Thyroid gland (tissue), 4 donors: ENCODE measurements at regions not wholly inside any gene's neighbourhood (a gene's known extent, or its start where the extent isn't known, plus 50 kb on each side); places are given as distances from the start of the nearest gene placed in this dataset.

Source experiments
- POLR2A ChIP-seq, 2 donors: fragments of 450-650 bp; IDR thresholded peaks; one replicate each; pipeline ENCODE4 v1.6.1; 2017; ENCODE audit warnings: antibody characterized with exemption in 2 of 2, mild to moderate bottlenecking in 2 of 2, moderate library complexity in 1 of 2
- TF ChIP-seq, protein P1 (sequence below), 6 experiments: fragments of 200-600 bp in 3 of 6; fragments of 450-650 bp in 3 of 6; sonication (generic) in 3 of 6; IDR thresholded peaks; one replicate each; pipeline ENCODE4 v1.5.1; 2016 to 2019; ENCODE audit warnings: antibody characterized with exemption in 6 of 6, mild to moderate bottlenecking in 2 of 6, inconsistent platforms in 1 of 6, moderate library complexity in 1 of 6

DNA sequence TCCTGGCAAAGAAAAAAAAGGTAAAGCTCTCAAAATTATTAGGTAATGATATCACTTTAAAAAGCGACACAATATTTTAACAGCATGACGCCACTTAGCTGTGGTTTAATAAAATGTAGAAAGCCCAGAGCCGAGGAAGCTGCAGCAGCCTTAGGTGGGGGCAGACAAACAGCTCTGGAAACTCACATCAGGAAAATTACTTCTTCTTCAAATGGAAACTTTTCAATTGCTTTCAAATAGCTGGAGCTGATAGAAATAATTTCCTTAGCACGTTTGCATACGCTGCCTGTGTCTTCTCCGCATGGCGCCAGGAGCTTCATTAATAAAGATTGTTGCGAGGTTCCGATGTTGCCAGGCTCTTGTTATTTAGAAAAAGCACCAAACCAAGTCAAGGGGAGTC, 835.3 kb upstream of the EEF2KMT start:
- TF ChIP-seq POLR2A (IDR thresholded peaks at IDR 0.05): no peak
- TF ChIP-seq, protein P1, sequence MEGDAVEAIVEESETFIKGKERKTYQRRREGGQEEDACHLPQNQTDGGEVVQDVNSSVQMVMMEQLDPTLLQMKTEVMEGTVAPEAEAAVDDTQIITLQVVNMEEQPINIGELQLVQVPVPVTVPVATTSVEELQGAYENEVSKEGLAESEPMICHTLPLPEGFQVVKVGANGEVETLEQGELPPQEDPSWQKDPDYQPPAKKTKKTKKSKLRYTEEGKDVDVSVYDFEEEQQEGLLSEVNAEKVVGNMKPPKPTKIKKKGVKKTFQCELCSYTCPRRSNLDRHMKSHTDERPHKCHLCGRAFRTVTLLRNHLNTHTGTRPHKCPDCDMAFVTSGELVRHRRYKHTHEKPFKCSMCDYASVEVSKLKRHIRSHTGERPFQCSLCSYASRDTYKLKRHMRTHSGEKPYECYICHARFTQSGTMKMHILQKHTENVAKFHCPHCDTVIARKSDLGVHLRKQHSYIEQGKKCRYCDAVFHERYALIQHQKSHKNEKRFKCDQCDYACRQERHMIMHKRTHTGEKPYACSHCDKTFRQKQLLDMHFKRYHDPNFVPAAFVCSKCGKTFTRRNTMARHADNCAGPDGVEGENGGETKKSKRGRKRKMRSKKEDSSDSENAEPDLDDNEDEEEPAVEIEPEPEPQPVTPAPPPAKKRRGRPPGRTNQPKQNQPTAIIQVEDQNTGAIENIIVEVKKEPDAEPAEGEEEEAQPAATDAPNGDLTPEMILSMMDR (IDR thresholded peaks at IDR 0.05): no peak
